Panc1 (cell line): ENCODE measurements at regions not wholly inside any gene's neighbourhood (a gene's known extent, or its start where the extent isn't known, plus 50 kb on each side); places are given as distances from the start of the nearest gene placed in this dataset.
"Not testable (repeated sequence)": the region's sequence is repeated elsewhere in the genome, so short reads cannot be mapped to it uniquely, and the experiment has no call there.

ENCODE experiments used
- ATAC-seq: fragments of 200-7000 bp; cut with Tn5 transposase; 2 replicates; pipeline ENCODE4 v1.9.1; 2020; ENCODE audit warnings: mild to moderate bottlenecking, moderate library complexity
- BruUV-seq: library from RNA; stranded (reverse); fragments of 400-500 nt; replicated peaks from 2 replicates; lab custom pipeline; 2021; lab: Mats Ljungman, UMichigan
- CTCF ChIA-PET: fragments of 300-600 bp; sonication (Branson Sonifier 250); formaldehyde crosslinking; loops from one replicate; lab custom pipeline; 2022; ENCODE audit warnings: antibody characterized with exemption; lab: Charles Lee
- POLR2A ChIA-PET: fragments of 300-600 bp; sonication (Branson Sonifier 250); formaldehyde crosslinking; loops from one replicate; lab custom pipeline; 2022; ENCODE audit warnings: antibody characterized with exemption; lab: Charles Lee
- DNase-seq: peaks from one replicate; pipeline ENCODE4 v3.0.0-alpha.2; 2010; ENCODE audit warnings: low read depth, low spot score
- H3K27ac ChIP-seq: 2 replicates; pipeline ENCODE4 v1.5.1; 2011; ENCODE audit warnings: mild to moderate bottlenecking, low read length, inconsistent platforms
- H3K27me3 ChIP-seq: fragments of 200-500 bp; sonication (Bioruptor generic); 2 replicates; pipeline ENCODE4 v1.6.0; 2014; ENCODE audit warnings: low read length, inconsistent platforms; ENCODE audit not compliant: control insufficient read depth, insufficient read depth
- H3K36me3 ChIP-seq: fragments of 200-500 bp; sonication (Bioruptor generic); 2 replicates; pipeline ENCODE4 v1.5.1; 2014; ENCODE audit warnings: inconsistent platforms, mild to moderate bottlenecking, low read length, moderate library complexity; ENCODE audit not compliant: control insufficient read depth, insufficient read depth
- H3K4me1 ChIP-seq: 2 replicates; pipeline ENCODE4 v1.5.1; 2011; ENCODE audit warnings: inconsistent platforms, mild to moderate bottlenecking, low read length, moderate library complexity; ENCODE audit not compliant: control insufficient read depth, insufficient read depth
- H3K4me3 ChIP-seq, 2 experiments: 2 replicates each; pipeline ENCODE4 v1.5.1; 2011 to 2012; ENCODE audit warnings: low read depth in 2 of 2, low read length in 2 of 2, mild to moderate bottlenecking in 2 of 2, inconsistent platforms in 1 of 2, moderate library complexity in 1 of 2
- H3K9me3 ChIP-seq: fragments of 200-500 bp; sonication (Bioruptor generic); 2 replicates; pipeline ENCODE4 v1.5.1; 2014; ENCODE audit warnings: low read depth, mild to moderate bottlenecking, inconsistent platforms, low read length, moderate library complexity; ENCODE audit not compliant: control insufficient read depth, insufficient read depth
- POLR2AphosphoS5 ChIP-seq: IDR thresholded peaks from 2 replicates; pipeline ENCODE4 v1.6.1; 2012; ENCODE audit warnings: mild to moderate bottlenecking, low read depth, low read length, moderate library complexity
- SIN3A ChIP-seq: IDR thresholded peaks from 2 replicates; pipeline ENCODE4 v1.6.1; 2012; ENCODE audit warnings: low read depth, mild to moderate bottlenecking, low read length, moderate library complexity, borderline replicate concordance; ENCODE audit not compliant: insufficient read depth
- TCF7L2 ChIP-seq: IDR thresholded peaks from 2 replicates; pipeline ENCODE4 v1.6.1; 2011; ENCODE audit warnings: mild to moderate bottlenecking, low read depth, low read length, inconsistent platforms
- in situ Hi-C: cut with HindIII; loops from 2 replicates; pipeline ENCODE4 v1.10.0; 2016; ENCODE audit warnings: low sequenced_read_pairs, low pct_unique_long_range_greater_than_20kb
- intact Hi-C: fragments of 100-400 bp; cut with micrococcal nuclease; formaldehyde crosslinking; loops from one replicate; pipeline ENCODE4 v1.10.0; 2022; ENCODE audit not compliant: unreplicated experiment
- TF ChIP-seq, protein P1 (sequence below), 2 experiments: IDR thresholded peaks; 2 replicates each; pipeline ENCODE4 v1.6.1; 2011 to 2012; ENCODE audit warnings: low read depth in 2 of 2, control low read depth in 1 of 2, low read length in 1 of 2, mild to moderate bottlenecking in 1 of 2, moderate library complexity in 1 of 2; ENCODE audit not compliant: insufficient read depth in 1 of 2
- TF ChIP-seq, protein P2 (sequence below): fragments of 450-650 bp; IDR thresholded peaks from 2 replicates; pipeline ENCODE4 v1.5.1; 2017; ENCODE audit warnings: mild to moderate bottlenecking

DNA sequence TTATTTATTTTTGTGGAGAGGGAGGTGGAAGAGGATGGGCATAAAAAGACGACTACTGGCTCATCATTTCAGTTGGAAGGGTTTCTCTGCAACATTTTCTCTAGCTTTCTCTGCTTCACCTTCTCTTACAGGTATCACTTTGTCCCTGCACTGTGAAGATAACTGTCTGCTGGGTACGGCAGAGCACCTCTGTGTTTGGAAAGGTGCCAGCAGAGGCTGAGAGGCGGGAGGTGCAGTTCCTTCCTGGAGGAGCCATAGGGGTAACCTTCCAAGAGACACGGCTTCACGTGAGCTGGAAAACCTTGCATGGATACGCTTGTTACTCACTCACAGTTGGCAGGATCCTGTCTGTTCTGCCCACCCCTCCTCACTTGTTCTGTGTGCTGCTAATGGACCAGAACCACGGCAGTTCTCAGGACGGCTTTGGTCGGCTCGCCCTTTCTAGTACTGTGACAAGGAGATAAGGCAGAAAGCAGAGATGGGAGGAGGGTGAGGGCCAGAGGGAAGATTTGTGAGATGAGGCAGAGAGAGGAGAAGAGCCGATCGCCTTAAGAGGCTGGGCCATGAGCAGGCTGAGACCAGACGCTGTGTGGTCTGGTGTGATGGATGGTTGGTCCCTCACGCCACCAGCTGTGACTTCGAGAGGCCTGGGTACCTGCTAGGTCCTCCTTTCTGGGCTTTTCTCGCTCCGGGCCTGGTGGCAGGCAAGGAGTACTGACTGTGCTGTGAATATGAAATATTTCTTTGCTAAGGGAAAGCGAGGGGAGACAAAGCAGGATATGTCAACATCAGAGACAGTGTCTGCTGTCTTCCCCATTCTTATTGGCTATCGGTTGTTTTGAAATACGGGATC lies 66.8 kb downstream of the MRPL57 start:
- no peak overlapping the region for H3K4me3 ChIP-seq
- ATAC-seq (no peak), DNase-seq (no peak)
- POLR2A ChIA-PET = no interaction called here
- no peak overlapping the region for H3K27ac ChIP-seq
- no TSS peak for BruUV-seq
- H3K27me3 ChIP-seq = no peaks in the 10 kb centered on the region
- TF ChIP-seq POLR2AphosphoS5 (no peak), TCF7L2 (no peak), SIN3A (no peak)
- TF ChIP-seq, protein P1, sequence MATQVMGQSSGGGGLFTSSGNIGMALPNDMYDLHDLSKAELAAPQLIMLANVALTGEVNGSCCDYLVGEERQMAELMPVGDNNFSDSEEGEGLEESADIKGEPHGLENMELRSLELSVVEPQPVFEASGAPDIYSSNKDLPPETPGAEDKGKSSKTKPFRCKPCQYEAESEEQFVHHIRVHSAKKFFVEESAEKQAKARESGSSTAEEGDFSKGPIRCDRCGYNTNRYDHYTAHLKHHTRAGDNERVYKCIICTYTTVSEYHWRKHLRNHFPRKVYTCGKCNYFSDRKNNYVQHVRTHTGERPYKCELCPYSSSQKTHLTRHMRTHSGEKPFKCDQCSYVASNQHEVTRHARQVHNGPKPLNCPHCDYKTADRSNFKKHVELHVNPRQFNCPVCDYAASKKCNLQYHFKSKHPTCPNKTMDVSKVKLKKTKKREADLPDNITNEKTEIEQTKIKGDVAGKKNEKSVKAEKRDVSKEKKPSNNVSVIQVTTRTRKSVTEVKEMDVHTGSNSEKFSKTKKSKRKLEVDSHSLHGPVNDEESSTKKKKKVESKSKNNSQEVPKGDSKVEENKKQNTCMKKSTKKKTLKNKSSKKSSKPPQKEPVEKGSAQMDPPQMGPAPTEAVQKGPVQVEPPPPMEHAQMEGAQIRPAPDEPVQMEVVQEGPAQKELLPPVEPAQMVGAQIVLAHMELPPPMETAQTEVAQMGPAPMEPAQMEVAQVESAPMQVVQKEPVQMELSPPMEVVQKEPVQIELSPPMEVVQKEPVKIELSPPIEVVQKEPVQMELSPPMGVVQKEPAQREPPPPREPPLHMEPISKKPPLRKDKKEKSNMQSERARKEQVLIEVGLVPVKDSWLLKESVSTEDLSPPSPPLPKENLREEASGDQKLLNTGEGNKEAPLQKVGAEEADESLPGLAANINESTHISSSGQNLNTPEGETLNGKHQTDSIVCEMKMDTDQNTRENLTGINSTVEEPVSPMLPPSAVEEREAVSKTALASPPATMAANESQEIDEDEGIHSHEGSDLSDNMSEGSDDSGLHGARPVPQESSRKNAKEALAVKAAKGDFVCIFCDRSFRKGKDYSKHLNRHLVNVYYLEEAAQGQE (IDR thresholded peaks at IDR 0.05; ENCODE audit: insufficient read depth in 1 of 2, low read depth in 2 of 2, low read length in 1 of 2) = no peak
- TF ChIP-seq, protein P2, sequence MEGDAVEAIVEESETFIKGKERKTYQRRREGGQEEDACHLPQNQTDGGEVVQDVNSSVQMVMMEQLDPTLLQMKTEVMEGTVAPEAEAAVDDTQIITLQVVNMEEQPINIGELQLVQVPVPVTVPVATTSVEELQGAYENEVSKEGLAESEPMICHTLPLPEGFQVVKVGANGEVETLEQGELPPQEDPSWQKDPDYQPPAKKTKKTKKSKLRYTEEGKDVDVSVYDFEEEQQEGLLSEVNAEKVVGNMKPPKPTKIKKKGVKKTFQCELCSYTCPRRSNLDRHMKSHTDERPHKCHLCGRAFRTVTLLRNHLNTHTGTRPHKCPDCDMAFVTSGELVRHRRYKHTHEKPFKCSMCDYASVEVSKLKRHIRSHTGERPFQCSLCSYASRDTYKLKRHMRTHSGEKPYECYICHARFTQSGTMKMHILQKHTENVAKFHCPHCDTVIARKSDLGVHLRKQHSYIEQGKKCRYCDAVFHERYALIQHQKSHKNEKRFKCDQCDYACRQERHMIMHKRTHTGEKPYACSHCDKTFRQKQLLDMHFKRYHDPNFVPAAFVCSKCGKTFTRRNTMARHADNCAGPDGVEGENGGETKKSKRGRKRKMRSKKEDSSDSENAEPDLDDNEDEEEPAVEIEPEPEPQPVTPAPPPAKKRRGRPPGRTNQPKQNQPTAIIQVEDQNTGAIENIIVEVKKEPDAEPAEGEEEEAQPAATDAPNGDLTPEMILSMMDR = no peak
- no peaks in the 10 kb centered on the region for H3K9me3 ChIP-seq
- in situ Hi-C loops (no loop called here), intact Hi-C loops (no loop called here)
- no peaks in the 10 kb centered on the region for H3K36me3 ChIP-seq
- CTCF ChIA-PET = no interaction called here
- H3K4me1 ChIP-seq = no peaks in the 10 kb centered on the region

DNA sequence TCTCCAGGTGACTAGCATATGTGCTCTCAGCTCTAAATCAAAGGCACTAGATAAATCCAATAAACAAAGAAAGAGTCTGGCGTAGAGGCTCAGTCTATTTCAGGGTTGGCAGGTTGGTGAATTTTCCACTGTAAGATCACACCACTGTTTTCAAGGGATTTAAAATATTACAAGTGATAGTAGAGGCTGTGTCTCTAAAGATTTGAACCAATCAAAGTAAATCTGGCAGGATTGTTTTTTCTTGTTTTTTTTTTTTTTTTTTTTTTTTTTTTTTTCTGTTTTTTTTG lies 67.4 kb downstream of the MRPL57 start:
- BruUV-seq, H3K36me3 ChIP-seq, H3K4me1 ChIP-seq, H3K9me3 ChIP-seq, DNase-seq, in situ Hi-C loops, CTCF ChIA-PET, POLR2A ChIA-PET, intact Hi-C loops, H3K27me3 ChIP-seq, H3K4me3 ChIP-seq, ATAC-seq, H3K27ac ChIP-seq: not testable (repeated sequence)

DNA sequence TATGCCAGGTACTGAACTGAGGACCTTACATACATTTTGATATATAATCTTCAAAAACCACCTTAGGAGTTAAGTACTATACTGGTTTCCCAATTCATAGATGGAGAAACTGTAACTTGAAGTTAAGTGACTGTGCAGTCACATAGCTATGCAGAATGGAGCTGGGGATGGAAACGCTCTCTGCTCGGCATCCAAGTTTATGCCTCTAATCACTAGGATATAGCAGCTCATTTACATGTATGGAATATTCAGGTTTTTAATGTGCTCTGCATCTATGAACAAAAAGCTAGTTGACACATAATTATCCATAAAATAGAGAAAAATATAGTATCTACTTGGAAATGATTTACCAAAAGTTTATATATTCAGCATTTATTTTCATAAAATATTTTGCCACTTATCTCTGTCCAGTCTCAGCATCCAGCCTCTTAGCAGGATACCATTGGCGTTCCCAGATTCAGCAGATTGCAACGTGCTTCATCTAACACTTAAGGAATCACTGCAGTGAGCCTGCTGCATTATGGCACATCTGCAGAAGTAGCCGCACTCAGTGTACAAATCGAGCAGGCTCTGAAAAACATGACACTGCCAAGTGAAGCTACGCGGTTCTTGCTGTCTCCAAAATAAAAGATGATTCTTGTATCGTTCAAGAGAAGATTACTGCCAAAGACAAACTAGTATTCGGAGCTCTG lies 70.4 kb downstream of the MRPL57 start:
- Histone ChIP-seq H3K9me3 (no peaks in the 10 kb centered on the region), H3K27me3 (no peaks in the 10 kb centered on the region), H3K27ac (no peak overlapping the region), H3K36me3 (no peaks in the 10 kb centered on the region), H3K4me1 (no peaks in the 10 kb centered on the region), H3K4me3 (no peak overlapping the region)
- no peak for ATAC-seq
- in situ Hi-C loops (no loop called here), intact Hi-C loops (no loop called here)
- BruUV-seq = no TSS peak
- ChIA-PET CTCF (no interaction called here), POLR2A (no interaction called here)
- DNase-seq = no peak
- TF ChIP-seq POLR2AphosphoS5 = no peak
